ENCODE measurements at regions not wholly inside any gene's neighbourhood (a gene's known extent, or its start where the extent isn't known, plus 50 kb on each side); places are given as distances from the start of the nearest gene placed in this dataset.
A peak's percentile ranks its signal among the peaks of the same experiment; 100 is the strongest.

DNA sequence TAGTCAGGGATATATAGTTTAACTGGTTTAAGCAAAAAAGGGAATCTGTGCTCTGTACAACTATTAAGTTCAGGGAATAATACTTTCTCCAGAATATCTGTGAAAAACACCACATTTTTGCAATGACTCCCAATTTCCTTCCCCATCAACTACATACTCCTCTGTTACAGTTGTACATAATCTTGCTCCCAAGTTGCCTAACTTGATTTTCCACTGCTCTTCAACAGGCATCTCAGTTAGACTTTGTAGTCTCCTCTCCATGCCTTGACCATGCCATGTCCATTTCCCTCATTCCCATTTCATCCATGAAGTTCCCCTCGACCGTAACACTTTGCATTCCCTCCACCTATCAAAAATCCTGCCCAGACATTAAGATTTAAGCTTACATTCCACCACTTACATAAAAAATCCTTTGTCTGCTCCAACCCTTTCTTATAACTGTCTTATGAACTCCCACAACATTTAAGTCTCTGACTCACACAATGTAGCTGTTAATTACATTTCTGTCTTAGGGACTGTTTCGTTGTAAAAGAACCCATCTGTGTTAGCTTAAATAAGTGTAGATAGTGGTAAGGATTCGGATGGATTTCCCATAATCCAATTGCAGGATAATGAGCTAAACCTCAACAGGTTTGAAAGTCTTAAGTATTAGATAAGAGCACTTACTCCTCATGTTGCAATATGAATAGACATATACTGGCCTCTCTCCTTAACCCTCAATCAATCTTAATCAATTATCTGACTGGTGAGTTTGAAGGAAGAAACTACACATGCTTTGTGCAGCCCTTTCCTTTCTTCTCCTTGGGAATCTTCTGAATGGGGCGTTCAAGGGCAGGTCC, 156.5 kb downstream of the PAWR start:
- Histone ChIP-seq H3K4me3 (ENCODE audit: low read depth in 1 of 5, low read length in 5 of 5) (no peak overlapping the region), H3K36me3 (ENCODE audit: control insufficient read depth in 5 of 5, insufficient read depth in 5 of 5, low read length in 5 of 5) (no peaks in the 10 kb centered on the region), H3K9ac (ENCODE audit: low read length in 5 of 5) (no peak overlapping the region), H3K4me1 (ENCODE audit: control insufficient read depth in 5 of 5, insufficient read depth in 5 of 5, low read length in 5 of 5) (no peaks in the 10 kb centered on the region), H3K27ac (ENCODE audit: low read depth, low read length) (no peak overlapping the region), H3K27me3 (ENCODE audit: control insufficient read depth in 5 of 5, insufficient read depth in 4 of 5, low read length in 5 of 5) (no peaks in the 10 kb centered on the region), H3K9me3 (ENCODE audit: control insufficient read depth in 5 of 5, low read length in 5 of 5) (no peaks in the 10 kb centered on the region)

GRCh38 chr12:79532907-79533288, 157.9 kb downstream of the PAWR start:
- Histone ChIP-seq H3K27ac (ENCODE audit: low read depth, low read length) (no peak overlapping the region), H3K4me3 (ENCODE audit: low read depth in 1 of 5, low read length in 5 of 5) (no peak overlapping the region), H3K36me3 (ENCODE audit: control insufficient read depth in 5 of 5, insufficient read depth in 5 of 5, low read length in 5 of 5) (no peaks in the 10 kb centered on the region), H3K9me3 (ENCODE audit: control insufficient read depth in 5 of 5, low read length in 5 of 5) (no peaks in the 10 kb centered on the region), H3K9ac (ENCODE audit: low read length in 5 of 5) (no peak overlapping the region), H3K4me1 (ENCODE audit: control insufficient read depth in 5 of 5, insufficient read depth in 5 of 5, low read length in 5 of 5) (no peaks in the 10 kb centered on the region), H3K27me3 (ENCODE audit: control insufficient read depth in 5 of 5, insufficient read depth in 4 of 5, low read length in 5 of 5) (no peaks in the 10 kb centered on the region)

- no peaks in the 10 kb centered on the region for H3K27me3 ChIP-seq (ENCODE audit: control insufficient read depth in 5 of 5, insufficient read depth in 4 of 5, low read length in 5 of 5)
- H3K4me1 ChIP-seq (ENCODE audit: control insufficient read depth in 5 of 5, insufficient read depth in 5 of 5, low read length in 5 of 5), result no peaks in the 10 kb centered on the region
- H3K36me3 ChIP-seq (ENCODE audit: control insufficient read depth in 5 of 5, insufficient read depth in 5 of 5, low read length in 5 of 5), result no peaks in the 10 kb centered on the region
- no peak overlapping the region for H3K27ac ChIP-seq (ENCODE audit: low read depth, low read length)
- no peak overlapping the region for H3K4me3 ChIP-seq (ENCODE audit: low read depth in 1 of 5, low read length in 5 of 5)
- H3K9me3 ChIP-seq (ENCODE audit: control insufficient read depth in 5 of 5, low read length in 5 of 5), result no peaks in the 10 kb centered on the region
- H3K9ac ChIP-seq (ENCODE audit: low read length in 5 of 5), result no peak overlapping the region
Observed at GRCh38 chr12:79531518-79531917, 159.2 kb downstream of the PAWR start.

GRCh38 chr12:79527473-79527872, 163.3 kb downstream of the PAWR start:
- Histone ChIP-seq H3K9me3 (ENCODE audit: control insufficient read depth in 5 of 5, low read length in 5 of 5) (no peaks in the 10 kb centered on the region), H3K27ac (ENCODE audit: low read depth, low read length) (no peak overlapping the region), H3K4me3 (ENCODE audit: low read depth in 1 of 5, low read length in 5 of 5) (no peak overlapping the region), H3K27me3 (ENCODE audit: control insufficient read depth in 5 of 5, insufficient read depth in 4 of 5, low read length in 5 of 5) (no peaks in the 10 kb centered on the region), H3K9ac (ENCODE audit: low read length in 5 of 5) (no peak overlapping the region), H3K36me3 (ENCODE audit: control insufficient read depth in 5 of 5, insufficient read depth in 5 of 5, low read length in 5 of 5) (no peaks in the 10 kb centered on the region), H3K4me1 (ENCODE audit: control insufficient read depth in 5 of 5, insufficient read depth in 5 of 5, low read length in 5 of 5) (peaks cover 0 to 6% (median 0%) of the 10 kb centered on the region in 5 donors)

- Histone ChIP-seq H3K36me3 (ENCODE audit: control insufficient read depth in 5 of 5, insufficient read depth in 5 of 5, low read length in 5 of 5) (no peaks in the 10 kb centered on the region), H3K9me3 (ENCODE audit: control insufficient read depth in 5 of 5, low read length in 5 of 5) (no peaks in the 10 kb centered on the region), H3K4me3 (ENCODE audit: low read depth in 1 of 5, low read length in 5 of 5) (no peak overlapping the region), H3K9ac (ENCODE audit: low read length in 5 of 5) (no peak overlapping the region), H3K27ac (ENCODE audit: low read depth, low read length) (no peak overlapping the region), H3K27me3 (ENCODE audit: control insufficient read depth in 5 of 5, insufficient read depth in 4 of 5, low read length in 5 of 5) (no peaks in the 10 kb centered on the region), H3K4me1 (ENCODE audit: control insufficient read depth in 5 of 5, insufficient read depth in 5 of 5, low read length in 5 of 5) (peaks cover 0 to 12% (median 0%) of the 10 kb centered on the region in 5 donors)
Observed at GRCh38 chr12:79525357-79525756, 165.4 kb downstream of the PAWR start.

GRCh38 chr12:79524507-79525148, 166.1 kb downstream of the PAWR start:
- Histone ChIP-seq H3K4me3 (ENCODE audit: low read depth in 1 of 5, low read length in 5 of 5) (no peak overlapping the region), H3K9me3 (ENCODE audit: control insufficient read depth in 5 of 5, low read length in 5 of 5) (no peaks in the 10 kb centered on the region), H3K27me3 (ENCODE audit: control insufficient read depth in 5 of 5, insufficient read depth in 4 of 5, low read length in 5 of 5) (no peaks in the 10 kb centered on the region), H3K36me3 (ENCODE audit: control insufficient read depth in 5 of 5, insufficient read depth in 5 of 5, low read length in 5 of 5) (no peaks in the 10 kb centered on the region), H3K27ac (ENCODE audit: low read depth, low read length) (no peak overlapping the region), H3K9ac (ENCODE audit: low read length in 5 of 5) (no peak overlapping the region), H3K4me1 (ENCODE audit: control insufficient read depth in 5 of 5, insufficient read depth in 5 of 5, low read length in 5 of 5) (peaks cover 0 to 12% (median 0%) of the 10 kb centered on the region in 5 donors)

DNA sequence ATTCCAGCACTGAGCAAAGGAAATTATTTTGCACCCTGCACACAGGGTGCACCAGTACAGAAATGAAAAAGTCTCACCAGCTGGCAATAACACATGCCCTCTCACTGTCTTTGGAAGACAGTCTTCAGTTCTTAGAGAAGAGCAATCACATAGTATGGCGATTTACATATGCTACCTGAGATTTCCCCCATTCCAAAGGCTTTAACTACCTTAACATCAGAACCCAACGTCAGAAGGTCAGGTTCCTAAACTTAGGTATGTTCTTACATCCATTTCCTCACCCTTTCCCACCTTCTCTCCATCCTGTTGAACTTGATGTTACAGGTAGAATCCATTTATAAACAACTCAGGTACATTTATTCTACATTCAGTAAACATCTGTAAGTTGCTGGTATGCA, 167.8 kb downstream of the PAWR start:
- H3K9ac ChIP-seq (ENCODE audit: low read length in 5 of 5), result no peak overlapping the region
- no peaks in the 10 kb centered on the region for H3K9me3 ChIP-seq (ENCODE audit: control insufficient read depth in 5 of 5, low read length in 5 of 5)
- H3K4me1 ChIP-seq (ENCODE audit: control insufficient read depth in 5 of 5, insufficient read depth in 5 of 5, low read length in 5 of 5), result peaks cover 0 to 12% (median 0%) of the 10 kb centered on the region in 5 donors
- H3K27me3 ChIP-seq (ENCODE audit: control insufficient read depth in 5 of 5, insufficient read depth in 4 of 5, low read length in 5 of 5), result no peaks in the 10 kb centered on the region
- H3K4me3 ChIP-seq (ENCODE audit: low read depth in 1 of 5, low read length in 5 of 5), result no peak overlapping the region
- H3K36me3 ChIP-seq (ENCODE audit: control insufficient read depth in 5 of 5, insufficient read depth in 5 of 5, low read length in 5 of 5), result no peaks in the 10 kb centered on the region
- H3K27ac ChIP-seq (ENCODE audit: low read depth, low read length), result no peak overlapping the region

GRCh38 chr12:79522257-79522988, 168.3 kb downstream of the PAWR start:
- Histone ChIP-seq H3K9ac (ENCODE audit: low read length in 5 of 5) (no peak overlapping the region), H3K9me3 (ENCODE audit: control insufficient read depth in 5 of 5, low read length in 5 of 5) (no peaks in the 10 kb centered on the region), H3K27ac (ENCODE audit: low read depth, low read length) (no peak overlapping the region), H3K27me3 (ENCODE audit: control insufficient read depth in 5 of 5, insufficient read depth in 4 of 5, low read length in 5 of 5) (no peaks in the 10 kb centered on the region), H3K4me3 (ENCODE audit: low read depth in 1 of 5, low read length in 5 of 5) (peak overlapping the region in 2 of 5 donors; percentile 27 to 37), H3K4me1 (ENCODE audit: control insufficient read depth in 5 of 5, insufficient read depth in 5 of 5, low read length in 5 of 5) (peaks cover 0 to 12% (median 0%) of the 10 kb centered on the region in 5 donors), H3K36me3 (ENCODE audit: control insufficient read depth in 5 of 5, insufficient read depth in 5 of 5, low read length in 5 of 5) (no peaks in the 10 kb centered on the region)

GRCh38 chr12:79521576-79521975, 169.2 kb downstream of the PAWR start:
- no peaks in the 10 kb centered on the region for H3K36me3 ChIP-seq (ENCODE audit: control insufficient read depth in 5 of 5, insufficient read depth in 5 of 5, low read length in 5 of 5)
- H3K9me3 ChIP-seq (ENCODE audit: control insufficient read depth in 5 of 5, low read length in 5 of 5), result no peaks in the 10 kb centered on the region

DNA sequence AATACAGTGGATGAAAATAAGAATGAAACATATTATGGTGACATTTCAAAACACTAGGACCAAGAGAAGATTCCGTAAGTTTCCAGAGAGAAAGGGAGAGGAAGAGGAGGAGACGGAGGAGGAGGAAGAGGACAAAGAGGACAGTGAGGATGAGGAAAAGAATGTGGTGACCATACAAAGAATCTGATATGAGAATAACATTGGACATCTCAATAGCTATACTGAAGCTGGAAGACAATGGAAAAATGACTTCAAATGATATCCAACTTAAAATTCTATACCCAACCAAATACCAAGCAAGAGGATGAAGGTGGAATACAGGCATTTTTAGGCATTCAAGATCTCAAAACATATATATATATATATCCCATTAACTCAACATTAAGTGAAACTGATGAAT, 173.4 kb downstream of the PAWR start:
- Histone ChIP-seq H3K4me1 (ENCODE audit: control insufficient read depth in 5 of 5, insufficient read depth in 5 of 5, low read length in 5 of 5) (peaks cover 0 to 4% (median 0%) of the 10 kb centered on the region in 5 donors), H3K27ac (ENCODE audit: low read depth, low read length) (no peak overlapping the region), H3K9ac (ENCODE audit: low read length in 5 of 5) (no peak overlapping the region), H3K36me3 (ENCODE audit: control insufficient read depth in 5 of 5, insufficient read depth in 5 of 5, low read length in 5 of 5) (no peaks in the 10 kb centered on the region), H3K9me3 (ENCODE audit: control insufficient read depth in 5 of 5, low read length in 5 of 5) (peaks cover 0 to 5% (median 0%) of the 10 kb centered on the region in 5 donors), H3K4me3 (ENCODE audit: low read depth in 1 of 5, low read length in 5 of 5) (no peak overlapping the region), H3K27me3 (ENCODE audit: control insufficient read depth in 5 of 5, insufficient read depth in 4 of 5, low read length in 5 of 5) (no peaks in the 10 kb centered on the region)

More at GRCh38 chr12:79521576-79521975, 169.2 kb downstream of the PAWR start:
- Histone ChIP-seq H3K9ac (ENCODE audit: low read length in 5 of 5) (no peak overlapping the region), H3K4me3 (ENCODE audit: low read depth in 1 of 5, low read length in 5 of 5) (no peak overlapping the region), H3K27me3 (ENCODE audit: control insufficient read depth in 5 of 5, insufficient read depth in 4 of 5, low read length in 5 of 5) (no peaks in the 10 kb centered on the region), H3K27ac (ENCODE audit: low read depth, low read length) (peak overlapping the region; percentile 13), H3K4me1 (ENCODE audit: control insufficient read depth in 5 of 5, insufficient read depth in 5 of 5, low read length in 5 of 5) (peaks cover 0 to 12% (median 0%) of the 10 kb centered on the region in 5 donors)
